COLO829 (cell line): ENCODE measurements at regions not wholly inside any gene's neighbourhood (a gene's known extent, or its start where the extent isn't known, plus 50 kb on each side); places are given as distances from the start of the nearest gene placed in this dataset.
A peak's percentile ranks its signal among the peaks of the same experiment; 100 is the strongest.
"Not testable (repeated sequence)": the region's sequence is repeated elsewhere in the genome, so short reads cannot be mapped to it uniquely, and the experiment has no call there.

Experiments used
- DNase-seq: peaks from one replicate; pipeline ENCODE4 v3.0.0; 2012; ENCODE audit warnings: low spot score

DNA sequence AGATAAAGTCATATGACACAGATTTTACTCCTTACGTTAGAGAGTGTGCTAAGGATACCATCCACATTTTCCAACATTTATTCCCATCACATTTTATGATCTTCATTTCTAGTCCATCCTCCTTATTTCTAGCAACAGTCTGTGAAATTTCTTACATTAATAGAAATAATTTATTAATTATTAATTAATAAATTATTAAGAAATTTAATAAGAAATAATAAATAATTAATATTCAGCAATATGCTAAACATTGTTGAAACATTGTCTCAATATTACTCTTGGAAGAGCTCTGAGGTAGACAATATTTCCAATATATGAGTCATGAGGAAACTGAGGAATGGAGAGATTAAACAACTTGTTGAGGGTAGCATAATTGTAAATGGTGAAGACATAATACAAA lies 1742.5 kb upstream of the CDH6 start:
- DNase-seq = not testable (repeated sequence)

DNA sequence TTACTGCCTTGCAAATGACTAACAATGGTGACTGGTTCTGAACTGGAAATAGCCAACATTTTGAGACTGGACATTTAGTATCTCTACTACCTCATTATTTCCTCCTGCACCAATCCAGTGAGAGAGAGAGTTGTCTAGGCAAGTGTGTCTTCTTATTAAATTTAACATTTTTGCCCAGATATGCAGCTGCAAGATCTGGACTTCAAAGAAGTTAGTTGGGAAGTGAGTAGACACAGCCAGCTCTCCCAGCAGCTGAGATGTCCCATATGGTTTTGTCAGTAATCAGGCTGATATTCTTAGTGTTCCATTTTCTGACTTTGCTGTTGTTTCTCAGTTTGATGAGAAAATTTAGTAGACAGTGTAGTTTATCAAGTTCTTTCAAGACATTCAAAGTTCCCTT lies 1778.8 kb upstream of the CDH6 start:
- DNase-seq = no peak

DNA sequence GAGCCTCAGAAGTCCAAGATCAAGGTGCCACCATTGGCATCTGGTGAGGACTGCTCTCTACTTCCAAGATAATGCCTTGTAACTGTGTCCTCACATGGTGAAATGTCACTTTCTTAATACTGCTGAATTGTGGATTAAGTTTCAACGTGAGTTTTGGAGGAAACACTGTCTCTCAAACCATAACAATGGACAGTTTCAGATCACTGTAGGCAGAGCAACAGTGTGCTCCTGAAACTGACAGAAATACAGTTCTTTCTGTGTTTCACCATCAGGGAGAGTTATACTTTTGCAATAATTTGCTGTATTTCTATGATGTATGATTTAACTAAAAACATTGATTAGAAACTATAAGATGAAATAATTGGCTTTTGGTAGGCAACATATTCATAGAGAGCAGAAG lies 1780.5 kb upstream of the CDH6 start:
- no peak for DNase-seq

DNA sequence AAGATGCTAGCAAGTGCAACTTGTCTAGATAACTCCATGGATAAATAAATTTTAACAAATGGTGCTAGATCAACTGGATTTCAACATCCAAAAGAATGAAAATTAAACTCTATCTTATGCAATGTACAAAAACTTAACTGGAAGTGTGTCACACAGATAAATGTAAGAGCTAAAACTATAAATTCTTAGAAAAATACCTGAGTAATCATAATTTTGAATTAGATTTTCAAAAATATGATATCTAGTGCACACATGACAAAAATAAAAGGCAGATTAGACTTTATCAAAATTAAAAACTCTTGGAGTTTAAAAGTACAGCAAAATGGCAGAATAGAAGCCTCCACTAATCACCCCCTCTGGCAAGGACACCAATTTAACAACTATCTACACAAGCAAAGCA lies 1791.2 kb upstream of the CDH6 start:
- DNase-seq = no peak

DNA sequence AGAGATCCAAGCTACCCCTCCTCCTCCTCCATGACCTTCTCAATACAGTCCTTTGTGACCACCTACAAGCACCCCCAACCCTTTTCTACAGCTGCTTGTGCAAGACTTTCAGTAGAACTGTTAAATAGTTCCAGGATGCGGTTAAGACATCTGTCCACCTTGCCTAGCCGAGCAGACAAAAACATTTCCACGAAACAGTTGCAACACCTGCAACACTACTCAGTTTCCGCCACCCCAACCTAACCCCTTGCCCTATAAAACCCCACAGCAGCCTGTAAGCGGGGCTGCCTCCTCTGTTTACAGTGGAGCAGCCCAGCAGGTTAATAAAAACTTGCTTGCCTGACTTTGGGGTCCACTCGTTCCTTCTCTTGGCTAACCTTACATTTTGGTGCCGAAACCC lies 1803.5 kb upstream of the CDH6 start:
- no peak for DNase-seq

DNA sequence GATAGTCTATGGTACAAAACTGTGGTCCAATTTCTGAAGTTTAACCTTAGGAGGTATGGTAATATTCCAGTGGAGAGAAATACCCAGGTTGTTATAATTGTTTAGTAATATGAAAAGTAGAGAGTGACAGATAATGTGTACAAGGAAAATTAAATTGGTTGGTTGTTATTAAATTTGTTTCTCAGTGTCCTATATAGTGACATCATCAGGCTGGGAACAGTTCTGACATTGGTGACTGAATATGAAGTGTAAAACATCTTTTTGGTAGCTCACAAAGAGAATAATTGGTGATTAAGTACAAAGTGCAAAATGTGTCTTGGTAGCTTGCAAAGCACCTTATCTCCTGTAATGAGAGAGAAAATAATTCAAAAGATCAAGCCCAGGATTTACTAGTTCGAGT lies 1806.1 kb upstream of the CDH6 start:
- no peak for DNase-seq

DNA sequence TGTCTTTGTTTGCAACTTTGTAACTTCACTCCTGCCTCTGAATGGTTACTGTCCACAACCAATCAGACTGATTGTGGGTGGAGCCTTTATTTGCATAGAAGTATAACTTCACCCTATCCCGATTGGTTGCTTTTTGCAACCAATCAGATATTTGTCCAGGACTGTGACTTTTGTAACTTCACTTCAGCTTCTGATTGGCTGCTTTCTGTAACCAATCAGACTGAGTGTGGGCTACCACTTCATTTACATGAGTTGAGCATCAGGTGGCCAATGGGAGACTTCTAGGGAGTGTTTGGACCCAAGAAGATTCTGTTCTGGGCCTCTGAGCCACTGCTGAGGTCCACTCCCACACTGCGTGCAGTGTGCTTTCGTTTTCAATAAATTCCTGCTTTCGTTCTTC lies 1810.7 kb upstream of the CDH6 start:
- no peak for DNase-seq

DNA sequence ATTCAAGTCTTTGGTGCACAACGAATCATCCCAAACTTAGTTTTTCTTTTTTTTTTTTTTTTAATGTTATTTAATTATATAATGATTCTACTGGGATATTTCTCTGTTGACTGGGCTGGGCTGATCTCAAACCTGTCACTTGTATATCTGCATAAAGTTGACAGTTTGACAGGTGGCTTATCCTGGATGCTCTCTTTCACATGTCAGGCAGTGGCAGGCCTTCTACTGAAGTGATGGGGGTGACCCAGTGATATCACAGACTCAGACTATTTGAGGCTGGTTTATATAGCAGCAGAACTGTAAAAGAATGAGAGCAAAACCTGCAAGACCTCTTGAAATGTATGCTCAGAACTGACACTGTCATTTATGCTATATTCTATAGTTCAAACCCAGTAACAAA lies 1813.5 kb upstream of the CDH6 start:
- DNase-seq = no peak

DNA sequence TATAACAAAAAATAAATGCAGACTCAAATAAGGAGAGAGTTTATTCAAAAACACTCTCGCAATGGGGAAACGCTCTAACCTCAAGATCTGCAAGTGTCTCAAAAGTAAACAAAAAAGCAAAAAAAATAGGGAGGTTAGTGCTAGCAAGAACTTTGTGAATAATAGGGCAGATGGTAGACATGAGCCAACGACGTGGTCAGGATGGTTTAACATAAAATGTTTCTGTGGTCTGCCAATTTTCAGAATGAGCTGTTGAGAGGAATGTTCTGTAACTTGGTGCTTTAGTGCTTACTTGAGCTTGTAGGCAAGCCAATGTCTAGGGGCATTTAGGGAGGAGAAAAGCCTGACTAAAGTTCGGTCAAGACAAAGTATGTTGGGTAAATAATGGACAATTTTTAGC lies 1813.9 kb upstream of the CDH6 start:
- no peak for DNase-seq

DNA sequence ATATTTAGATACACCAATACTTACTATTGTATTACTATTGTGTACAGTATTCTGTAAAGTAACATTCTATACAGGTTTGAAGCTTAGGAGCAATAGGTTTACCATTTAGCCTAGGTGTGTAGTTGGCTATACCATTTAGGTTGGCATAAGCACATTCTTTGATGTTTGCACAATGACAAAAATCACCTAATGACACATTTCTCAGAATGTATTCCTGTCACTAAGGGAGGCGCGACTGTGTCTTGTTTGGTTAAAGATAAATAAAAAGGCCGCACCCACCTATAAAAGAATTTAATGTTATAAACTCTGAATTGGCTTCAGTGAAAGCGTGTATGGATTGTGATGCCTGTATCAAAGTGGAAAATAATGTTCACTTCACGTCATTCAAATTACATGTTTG lies 1815.4 kb upstream of the CDH6 start:
- DNase-seq = no peak

DNA sequence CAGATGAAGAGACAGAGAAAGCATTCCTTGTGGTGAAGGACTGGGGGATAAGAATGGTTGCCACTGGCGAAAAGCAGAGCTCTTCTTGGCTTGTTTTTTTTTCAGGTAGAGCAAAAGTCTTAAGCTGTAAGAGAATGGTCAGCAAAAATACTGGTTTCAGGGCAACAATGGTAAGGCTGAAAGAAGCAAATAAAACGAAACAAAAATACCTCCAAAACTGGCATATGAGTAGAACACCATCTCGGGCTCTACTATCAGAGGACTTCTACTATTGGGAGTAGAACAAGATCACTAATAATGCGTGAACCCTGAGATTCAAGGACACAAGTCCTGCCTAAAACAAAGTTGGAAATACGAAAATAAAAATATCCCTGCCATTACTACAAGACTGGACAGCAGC lies 1823.2 kb upstream of the CDH6 start:
- no peak for DNase-seq

DNA sequence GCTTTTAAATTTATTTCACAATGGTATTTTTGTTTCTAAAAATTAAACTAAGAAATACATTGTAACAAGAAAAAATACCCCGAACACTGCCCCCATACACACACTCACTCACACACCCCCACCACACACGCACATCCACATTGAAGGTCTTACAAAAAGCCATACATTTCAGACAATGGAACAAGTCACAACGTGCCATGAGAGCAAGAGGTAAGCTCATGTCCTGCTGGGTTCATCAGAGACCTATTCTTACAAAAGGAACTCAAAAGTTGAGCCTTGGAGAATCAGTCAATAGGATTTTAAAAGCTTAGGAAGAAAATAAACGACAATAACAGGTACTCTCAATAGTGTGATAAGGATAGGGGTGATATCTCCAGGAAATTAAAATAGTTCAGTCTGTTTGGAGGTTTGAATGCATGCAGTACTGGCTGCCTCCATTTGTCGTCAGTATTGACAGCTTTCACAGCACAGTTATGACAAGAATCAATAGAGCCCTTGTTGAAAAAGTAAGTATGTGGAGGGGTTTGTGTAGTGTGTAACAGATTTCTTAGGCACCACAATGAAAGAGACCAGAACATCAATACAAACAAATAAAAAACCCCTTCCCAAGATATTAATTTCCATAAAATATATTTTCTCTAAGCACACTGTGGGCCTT lies 1826.2 kb upstream of the CDH6 start:
- DNase-seq = peak; percentile 2

DNA sequence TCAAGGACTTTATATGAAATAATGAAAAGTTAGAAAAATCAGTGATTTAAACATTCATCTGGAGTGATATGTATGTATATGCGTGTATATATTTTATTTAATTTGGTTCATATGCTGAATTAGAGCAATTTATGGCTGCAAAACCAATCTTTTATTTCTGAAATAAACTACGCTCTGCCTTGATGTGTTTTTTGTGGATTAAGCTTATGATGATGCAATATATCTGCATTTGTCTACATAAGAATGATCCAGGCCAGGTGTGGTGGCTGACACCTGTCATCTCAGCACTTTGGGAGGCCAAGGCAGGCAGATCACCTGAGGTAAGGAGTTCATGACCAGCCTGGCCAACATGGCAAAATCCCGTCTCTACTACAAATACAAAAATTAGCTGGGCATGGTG lies 1842.3 kb upstream of the CDH6 start:
- no peak for DNase-seq

DNA sequence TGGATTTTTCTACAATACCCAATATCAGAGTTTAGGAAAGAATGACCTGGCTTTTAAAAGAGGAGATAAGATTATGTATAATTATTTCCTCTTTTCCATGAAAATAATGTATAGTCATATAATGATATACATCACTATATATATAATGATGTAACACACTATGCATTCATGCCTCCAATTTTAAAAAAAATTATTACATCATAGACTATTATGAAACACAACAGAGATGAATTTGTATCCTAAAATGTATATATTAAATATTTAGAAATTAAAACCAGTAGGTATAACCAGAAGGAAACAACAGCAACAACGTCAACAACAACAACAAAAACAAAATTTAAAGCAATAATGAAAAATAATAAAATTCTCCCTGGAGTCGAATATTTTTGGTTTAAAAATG lies 1856.5 kb upstream of the CDH6 start:
- DNase-seq = no peak

DNA sequence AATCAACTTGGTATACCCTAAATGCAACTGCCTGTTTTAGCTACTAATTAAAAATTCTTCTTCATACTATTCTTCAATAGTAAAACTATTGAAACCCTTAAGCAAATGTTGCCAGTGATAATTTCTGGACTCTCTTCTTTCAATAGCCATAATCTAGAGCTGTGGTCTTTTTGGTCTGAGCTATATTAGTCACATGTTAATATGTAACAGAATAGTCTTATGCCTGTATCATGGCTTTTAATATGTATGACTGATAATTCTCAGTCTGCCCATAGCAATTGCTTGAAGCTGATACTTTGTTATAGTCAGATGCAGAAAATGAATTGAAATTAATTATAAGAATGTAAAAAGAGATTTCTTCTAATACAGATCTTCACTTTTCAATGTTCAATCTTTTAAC lies 1871.9 kb upstream of the CDH6 start:
- no peak for DNase-seq

DNA sequence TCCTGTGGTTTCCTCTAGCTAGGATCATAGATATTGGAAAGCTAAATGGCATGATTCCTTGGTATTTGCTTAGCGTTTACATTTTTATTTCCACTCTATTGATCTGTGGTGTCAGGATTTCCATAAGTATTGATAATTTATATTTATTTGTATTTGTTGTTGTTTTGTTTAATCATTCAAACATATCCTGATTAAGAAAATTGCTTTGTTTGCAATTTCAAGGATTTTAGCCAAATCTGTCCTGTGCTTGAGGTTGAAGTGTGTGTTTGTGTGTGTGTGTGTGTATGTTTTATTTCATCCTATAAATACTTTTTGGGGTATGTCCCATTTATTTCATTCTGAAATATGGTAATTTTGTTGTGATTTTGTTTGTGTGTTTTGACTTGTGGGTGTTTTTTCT lies 1884.1 kb upstream of the CDH6 start:
- no peak for DNase-seq

DNA sequence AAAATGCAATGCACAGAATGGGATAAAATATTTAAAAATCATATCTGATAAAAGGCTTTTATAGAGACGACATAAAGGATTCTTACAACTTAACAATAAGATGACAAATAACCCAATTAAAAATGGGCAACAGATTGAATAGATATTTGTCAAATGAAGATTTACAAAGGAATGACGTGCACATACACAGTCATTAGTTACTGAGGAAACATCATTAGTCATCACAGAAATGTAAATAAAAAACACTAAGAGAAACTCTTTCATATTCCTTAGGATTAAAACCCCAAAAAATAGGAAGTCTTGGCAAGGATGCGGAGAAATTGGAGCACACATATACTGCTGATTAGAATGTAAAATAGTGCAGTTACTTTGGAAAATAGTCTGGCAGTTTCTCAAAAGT lies 1886.0 kb upstream of the CDH6 start:
- DNase-seq = no peak

DNA sequence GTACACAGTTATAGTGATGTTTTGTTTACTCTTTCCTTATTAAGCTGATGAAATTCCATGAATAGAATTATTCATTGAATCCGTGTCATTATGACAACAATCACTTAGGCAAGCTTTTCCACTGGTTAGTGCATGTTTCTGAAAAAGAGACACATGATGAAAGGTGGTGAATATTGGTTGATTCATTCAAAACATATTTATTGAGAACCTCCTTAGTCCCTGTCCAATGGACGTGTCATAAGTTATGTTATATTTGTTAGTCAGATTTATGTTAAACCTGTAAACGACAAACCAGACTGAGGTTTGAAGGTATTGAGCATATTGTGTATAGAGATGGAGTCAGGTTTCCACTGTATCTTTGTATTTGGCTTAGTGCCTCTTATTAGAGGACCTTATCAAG lies 1888.9 kb upstream of the CDH6 start:
- no peak for DNase-seq

DNA sequence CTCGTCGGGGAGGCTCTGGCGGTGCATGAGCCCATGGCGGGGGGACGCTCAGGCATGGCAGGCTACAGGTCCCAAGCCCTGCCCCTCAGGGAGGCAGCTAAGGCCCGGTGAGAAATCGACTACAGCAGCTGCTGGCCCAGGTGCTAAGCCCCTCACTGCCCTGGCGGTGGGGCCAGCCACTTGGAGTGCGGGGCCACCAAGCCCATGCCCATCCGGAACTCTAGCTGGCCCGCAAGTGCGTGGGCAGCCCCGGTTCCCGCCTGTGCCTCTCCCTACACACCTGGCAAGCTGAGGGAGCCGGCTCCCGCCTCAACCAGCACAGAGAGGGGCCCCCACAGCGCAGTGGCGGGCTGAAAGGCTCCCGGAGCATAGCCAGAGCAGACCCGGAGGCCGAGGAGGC lies 1896.9 kb upstream of the CDH6 start:
- no peak for DNase-seq

DNA sequence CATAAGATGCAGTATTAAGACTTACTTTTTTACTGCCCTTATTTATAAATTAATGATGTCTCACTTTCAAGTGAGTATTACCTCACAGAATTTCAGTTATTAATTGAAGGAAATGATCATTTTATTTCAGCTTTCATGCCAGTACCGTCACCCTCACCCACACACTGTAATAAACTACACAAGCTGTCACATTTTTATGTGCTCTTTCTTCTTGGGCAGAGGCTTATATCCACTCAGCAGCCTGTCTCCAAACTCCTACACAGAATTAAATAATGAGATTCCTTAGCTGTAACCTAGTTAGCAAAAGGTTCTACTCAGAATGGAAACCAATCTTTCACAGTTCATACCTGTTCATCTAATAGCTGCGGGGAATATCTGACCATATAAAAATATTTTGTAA lies 1915.8 kb upstream of the CDH6 start:
- DNase-seq = no peak

DNA sequence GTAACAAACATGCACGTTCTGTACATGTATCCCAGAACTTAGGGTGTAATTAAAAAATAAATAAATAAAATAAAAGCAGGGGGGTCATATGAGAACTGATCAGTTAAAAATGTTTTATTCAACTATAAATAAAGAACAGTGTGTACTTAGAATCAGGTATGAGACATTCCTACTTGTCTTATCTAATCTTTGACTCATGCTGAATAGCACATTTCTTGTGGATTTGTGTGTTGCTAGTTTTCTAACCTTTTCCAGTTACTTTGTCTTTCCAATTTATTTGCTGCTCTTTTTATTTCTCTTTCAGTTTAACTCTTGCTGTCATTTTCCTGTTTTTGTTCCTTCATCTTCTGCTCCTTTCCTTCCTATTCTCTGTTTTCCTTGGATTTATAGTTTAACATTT lies 1917.1 kb upstream of the CDH6 start:
- no peak for DNase-seq

DNA sequence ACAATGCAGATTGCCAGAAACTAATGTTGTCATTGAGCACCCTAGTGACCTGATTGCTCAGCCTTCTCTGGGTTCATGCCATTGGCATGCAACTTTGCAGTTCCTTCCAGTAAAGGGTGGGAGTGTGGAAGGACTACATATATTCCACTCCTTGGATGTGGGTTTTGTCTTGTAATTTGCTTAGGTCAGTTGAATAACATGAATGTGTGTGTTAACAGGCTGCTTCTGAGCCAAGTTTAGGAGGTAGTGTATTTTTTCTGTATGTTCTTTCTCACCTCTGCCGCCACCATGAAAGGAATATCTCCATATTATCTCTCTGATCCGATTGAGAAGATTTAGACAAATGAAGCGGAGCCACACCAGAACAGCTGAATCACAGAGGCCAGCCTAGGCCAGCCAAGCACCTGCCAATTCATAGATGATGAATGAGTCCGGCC lies 1929.6 kb upstream of the CDH6 start:
- no peak for DNase-seq

DNA sequence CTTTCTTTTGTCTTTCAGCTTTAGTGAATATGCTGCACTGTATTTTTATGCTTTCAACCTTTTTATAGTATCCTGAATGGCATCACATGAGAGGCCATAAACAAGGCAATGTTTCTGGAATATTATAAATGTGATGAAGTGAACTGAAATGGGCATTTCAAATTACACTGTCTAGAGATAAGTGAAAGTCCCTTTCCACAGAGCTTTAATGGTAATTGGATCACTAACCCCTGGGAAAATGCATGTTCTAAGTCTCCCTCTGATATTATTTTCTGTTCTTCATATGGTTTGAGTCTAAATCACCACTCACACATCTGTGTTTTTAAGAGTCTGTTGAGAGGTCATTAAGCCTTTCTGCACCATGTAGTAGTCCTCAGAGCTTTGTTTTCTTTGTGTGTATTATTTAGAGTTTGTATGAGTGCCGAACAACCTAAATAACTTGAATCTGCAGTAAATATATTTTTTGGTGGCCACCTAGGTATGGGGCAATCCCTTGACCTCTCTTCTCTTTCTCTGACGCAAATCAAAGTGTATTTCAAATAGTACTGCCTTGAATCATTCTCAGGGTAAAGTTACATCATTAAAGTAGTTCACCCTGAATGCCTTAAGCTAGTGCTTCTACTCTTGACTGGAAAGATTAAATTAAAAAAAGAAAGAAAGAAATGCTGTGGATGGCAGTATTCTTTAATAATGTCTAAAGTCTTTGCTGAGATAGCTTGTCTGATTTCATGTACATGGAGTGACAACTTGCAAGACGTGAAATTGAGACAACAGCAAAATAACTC lies 1931.0 kb upstream of the CDH6 start:
- no peak for DNase-seq

DNA sequence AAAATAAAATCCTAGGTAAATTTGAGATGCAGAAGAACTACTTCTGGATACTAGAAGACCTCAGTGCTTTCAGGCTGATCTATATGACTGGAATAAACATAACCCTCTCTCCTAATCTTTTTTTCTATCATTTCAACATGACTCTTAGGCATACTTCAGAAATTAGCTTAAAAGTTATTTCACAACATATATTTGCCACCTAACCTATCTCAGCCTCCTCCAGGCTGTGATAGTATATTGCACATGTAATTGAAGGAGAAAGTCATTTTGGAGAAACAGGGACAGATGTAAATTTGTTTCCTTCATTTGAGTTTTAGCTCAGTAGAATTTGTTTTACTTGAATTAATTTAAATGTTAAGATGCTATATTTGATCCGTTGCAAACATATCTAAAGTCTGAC lies 1932.3 kb upstream of the CDH6 start:
- no peak for DNase-seq
